SH-SY5Y (cell line): ENCODE measurements at regions not wholly inside any gene's neighbourhood (a gene's known extent, or its start where the extent isn't known, plus 50 kb on each side); places are given as distances from the start of the nearest gene placed in this dataset.
A peak's percentile ranks its signal among the peaks of the same experiment; 100 is the strongest.

Source experiments
- GATA2 ChIP-seq: IDR thresholded peaks from 2 replicates; pipeline ENCODE4 v1.6.1; 2011; ENCODE audit warnings: mild to moderate bottlenecking, low read depth, low read length
- GATA3 ChIP-seq: IDR thresholded peaks from 2 replicates; pipeline ENCODE4 v1.6.1; 2011; ENCODE audit warnings: low read depth, mild to moderate bottlenecking, low read length, moderate library complexity

- no peak for TF ChIP-seq GATA3
- TF ChIP-seq GATA2: no peak
These were observed 168.8 kb upstream of the ST8SIA2 start for GRCh38 chr15:92224843-92225242.

DNA sequence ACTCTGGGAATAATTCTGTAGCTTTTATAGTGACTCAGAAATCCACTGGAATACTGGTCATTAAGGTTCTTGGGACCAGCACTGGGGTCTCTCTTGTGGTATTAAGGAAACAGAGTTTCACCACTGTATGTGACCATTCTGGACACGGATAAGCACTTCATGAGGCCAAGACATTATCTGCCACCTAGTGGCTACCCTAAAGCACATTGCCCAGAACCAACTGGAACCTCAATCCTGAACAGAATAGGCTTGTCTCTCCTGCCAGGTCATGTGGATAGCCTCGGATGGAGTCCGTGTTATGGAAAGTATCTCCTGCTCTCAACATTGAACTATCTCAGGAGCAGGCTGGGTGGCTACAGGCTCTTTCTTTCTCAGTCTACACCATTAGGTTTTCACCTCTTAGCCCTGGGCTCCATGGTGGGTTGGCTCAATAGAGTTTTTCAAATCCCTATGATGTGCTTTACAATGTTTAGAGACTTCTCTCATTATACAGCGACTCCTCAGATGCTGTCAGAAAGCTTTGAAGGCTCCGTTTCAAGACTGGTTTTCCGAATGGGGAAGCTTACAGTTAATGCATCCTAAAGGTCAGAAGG, 167.6 kb upstream of the ST8SIA2 start:
- no peak for TF ChIP-seq GATA3
- no peak for TF ChIP-seq GATA2

DNA sequence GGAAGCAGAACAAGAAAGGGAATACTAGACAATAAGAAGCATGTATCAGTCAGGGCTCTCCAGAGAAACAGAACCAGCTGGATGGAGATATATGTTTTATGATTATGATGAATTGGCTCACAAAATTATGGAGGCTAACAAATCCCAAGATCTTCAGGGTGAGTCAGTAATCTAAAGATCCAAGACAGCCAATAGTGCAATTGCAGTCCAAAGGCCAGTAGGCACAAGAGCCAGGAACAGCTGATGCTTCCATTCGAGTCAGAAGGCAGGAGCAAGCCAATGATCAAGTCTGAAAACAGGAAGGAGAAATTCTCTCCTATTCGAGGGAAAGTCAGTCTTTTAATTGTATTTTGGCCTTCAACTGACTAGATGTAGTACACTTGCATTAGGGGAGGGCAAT, 164.9 kb upstream of the ST8SIA2 start:
- TF ChIP-seq GATA3: no peak
- no peak for TF ChIP-seq GATA2

GRCh38 chr15:92231461-92231860, 162.2 kb upstream of the ST8SIA2 start:
- TF ChIP-seq GATA2 (peak; percentile 32), GATA3 (no peak)

GRCh38 chr15:92232317-92232716, 161.4 kb upstream of the ST8SIA2 start:
- TF ChIP-seq GATA2: no peak
- TF ChIP-seq GATA3: no peak

GRCh38 chr15:92232876-92233275, 160.8 kb upstream of the ST8SIA2 start:
- TF ChIP-seq GATA3: no peak

GRCh38 chr15:92243227-92243626, 150.5 kb upstream of the ST8SIA2 start:
- TF ChIP-seq GATA3: no peak
- TF ChIP-seq GATA2: no peak

DNA sequence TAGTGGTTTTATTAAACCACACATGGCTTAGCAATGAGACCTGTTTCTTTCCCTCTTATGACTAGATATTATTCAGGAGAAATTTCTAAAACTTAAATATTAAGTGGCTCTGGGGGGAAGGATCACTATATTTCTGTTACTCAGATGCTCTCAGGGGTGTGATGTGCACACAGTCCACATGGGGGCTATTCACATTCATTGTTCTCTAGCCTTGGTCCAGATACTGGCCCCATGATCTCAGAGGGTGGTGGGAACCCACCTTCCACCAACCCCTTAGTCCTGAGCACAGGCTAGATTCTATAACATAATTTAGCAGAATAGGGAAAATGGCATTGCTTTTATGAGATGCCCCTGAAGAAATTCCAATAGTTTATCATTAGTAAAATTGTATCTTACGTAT, 149.0 kb upstream of the ST8SIA2 start:
- TF ChIP-seq GATA2 (no peak), GATA3 (no peak)

GRCh38 chr15:92247649-92248242, 145.9 kb upstream of the ST8SIA2 start:
- TF ChIP-seq GATA3 (no peak), GATA2 (no peak)

GRCh38 chr15:92266796-92267685, 126.6 kb upstream of the ST8SIA2 start:
- TF ChIP-seq GATA3 (no peak), GATA2 (no peak)

GRCh38 chr15:92268900-92269299, 124.8 kb upstream of the ST8SIA2 start:
- TF ChIP-seq GATA3: no peak
- TF ChIP-seq GATA2: no peak

DNA sequence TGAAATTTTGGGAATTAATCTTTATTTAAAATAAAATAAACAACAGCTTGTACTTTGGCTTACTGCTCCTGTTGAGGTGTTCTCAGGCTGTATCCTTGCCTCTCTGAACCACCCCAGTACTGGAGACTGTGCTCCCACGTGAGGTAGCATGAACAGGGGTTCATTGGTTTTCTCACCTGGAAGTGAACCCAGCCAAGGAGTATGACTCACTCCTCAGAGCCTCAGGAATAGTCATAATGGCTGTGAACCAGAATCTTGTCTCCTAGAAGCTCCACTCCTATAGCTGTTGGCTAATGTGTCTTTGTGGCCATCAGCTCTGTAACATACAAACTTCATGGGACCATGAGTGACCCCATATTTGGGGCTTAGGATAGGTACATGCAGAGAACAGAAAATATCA, 122.5 kb upstream of the ST8SIA2 start:
- TF ChIP-seq GATA2 (no peak), GATA3 (no peak)

DNA sequence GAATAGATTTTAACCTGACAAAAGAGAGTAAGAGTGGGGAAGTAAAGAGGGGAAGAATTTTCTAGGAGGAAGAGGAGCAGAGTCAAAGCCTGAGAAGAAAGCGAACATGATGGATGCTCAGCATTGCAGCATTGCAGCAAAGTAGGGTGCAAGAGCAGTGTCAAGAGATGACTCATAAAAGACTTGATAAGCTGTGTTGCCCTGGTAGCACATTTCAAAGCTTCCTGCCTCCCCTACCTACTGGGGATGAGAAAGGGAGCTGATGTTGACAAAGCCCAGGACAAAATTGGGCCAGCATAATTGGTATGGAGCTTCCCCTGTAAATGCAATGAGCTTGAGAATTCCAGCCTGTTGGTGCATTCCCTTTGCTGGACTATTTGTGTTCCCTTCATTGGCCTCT, 121.6 kb upstream of the ST8SIA2 start:
- TF ChIP-seq GATA2 (no peak), GATA3 (no peak)

- TF ChIP-seq GATA3 (no peak), GATA2 (no peak)
These were observed 120.4 kb upstream of the ST8SIA2 start for GRCh38 chr15:92273286-92273685.

DNA sequence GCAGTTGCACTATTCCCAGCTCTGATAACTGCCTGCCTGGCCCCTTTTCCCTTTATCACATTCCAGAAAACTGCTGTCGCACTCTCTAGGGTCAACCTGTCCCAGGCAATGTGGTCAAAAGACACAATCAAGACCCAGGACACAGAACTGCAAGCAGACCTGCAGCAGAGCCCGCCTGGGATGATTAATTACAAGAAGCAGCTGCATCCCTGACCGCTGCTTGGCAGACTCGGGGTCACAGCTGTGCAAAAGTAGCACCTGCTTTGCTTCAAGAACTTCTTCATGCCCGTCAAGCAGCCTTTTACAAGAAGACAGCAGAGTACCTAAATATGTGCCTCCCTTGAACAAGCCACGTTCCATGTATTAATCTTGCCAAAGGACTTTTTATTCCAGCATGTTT, 120.0 kb upstream of the ST8SIA2 start:
- no peak for TF ChIP-seq GATA3
- TF ChIP-seq GATA2: no peak

GRCh38 chr15:92277776-92278175, 115.9 kb upstream of the ST8SIA2 start:
- TF ChIP-seq GATA2 (no peak), GATA3 (no peak)
